Ishikawa (cell line): ENCODE measurements at regions not wholly inside any gene's neighbourhood (a gene's known extent, or its start where the extent isn't known, plus 50 kb on each side); places are given as distances from the start of the nearest gene placed in this dataset.

Experiments
- CEBPB ChIP-seq: IDR thresholded peaks from 2 replicates; pipeline ENCODE4 v1.6.1; 2012
- CREB1 ChIP-seq: IDR thresholded peaks from 2 replicates; pipeline ENCODE4 v1.6.1; 2012; ENCODE audit warnings: low read depth
- EGR1 ChIP-seq: IDR thresholded peaks from 2 replicates; pipeline ENCODE4 v1.6.1; 2012
- EP300 ChIP-seq: IDR thresholded peaks from 2 replicates; pipeline ENCODE4 v1.6.1; 2012; ENCODE audit warnings: borderline replicate concordance
- FOXM1 ChIP-seq: IDR thresholded peaks from 2 replicates; pipeline ENCODE4 v1.6.1; 2012; ENCODE audit warnings: low read depth, borderline replicate concordance
- MAX ChIP-seq: IDR thresholded peaks from 2 replicates; pipeline ENCODE4 v1.6.1; 2012
- NFIC ChIP-seq: IDR thresholded peaks from 2 replicates; pipeline ENCODE4 v1.6.1; 2012
- RAD21 ChIP-seq: IDR thresholded peaks from 2 replicates; pipeline ENCODE4 v1.6.1; 2012; ENCODE audit warnings: low read depth
- TAF1 ChIP-seq: IDR thresholded peaks from 2 replicates; pipeline ENCODE4 v1.6.1; 2012; ENCODE audit warnings: low read depth, mild to moderate bottlenecking
- TCF12 ChIP-seq: IDR thresholded peaks from 2 replicates; pipeline ENCODE4 v1.6.1; 2012; ENCODE audit warnings: low read depth
- TEAD4 ChIP-seq: IDR thresholded peaks from 2 replicates; pipeline ENCODE4 v1.6.1; 2012
- YY1 ChIP-seq: IDR thresholded peaks from 2 replicates; pipeline ENCODE4 v1.6.1; 2012; ENCODE audit warnings: low read depth
- ZBTB7A ChIP-seq: IDR thresholded peaks from 2 replicates; pipeline ENCODE4 v1.6.1; 2012; ENCODE audit warnings: low read depth
- TF ChIP-seq, protein P1 (sequence below): IDR thresholded peaks from 2 replicates; pipeline ENCODE4 v1.6.1; 2012
- TF ChIP-seq, protein P2 (sequence below): IDR thresholded peaks from 2 replicates; pipeline ENCODE4 v1.6.1; 2012; ENCODE audit warnings: low read depth, mild to moderate bottlenecking

- TF ChIP-seq FOXM1, result no peak
- TF ChIP-seq EGR1, result no peak
- TF ChIP-seq YY1, result no peak
- TF ChIP-seq EP300, result no peak
- TF ChIP-seq CEBPB, result no peak
- TF ChIP-seq, protein P1, sequence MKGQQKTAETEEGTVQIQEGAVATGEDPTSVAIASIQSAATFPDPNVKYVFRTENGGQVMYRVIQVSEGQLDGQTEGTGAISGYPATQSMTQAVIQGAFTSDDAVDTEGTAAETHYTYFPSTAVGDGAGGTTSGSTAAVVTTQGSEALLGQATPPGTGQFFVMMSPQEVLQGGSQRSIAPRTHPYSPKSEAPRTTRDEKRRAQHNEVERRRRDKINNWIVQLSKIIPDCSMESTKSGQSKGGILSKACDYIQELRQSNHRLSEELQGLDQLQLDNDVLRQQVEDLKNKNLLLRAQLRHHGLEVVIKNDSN, result no peak
- TF ChIP-seq ZBTB7A, result no peak
- no peak for TF ChIP-seq TAF1
- TF ChIP-seq, protein P2, sequence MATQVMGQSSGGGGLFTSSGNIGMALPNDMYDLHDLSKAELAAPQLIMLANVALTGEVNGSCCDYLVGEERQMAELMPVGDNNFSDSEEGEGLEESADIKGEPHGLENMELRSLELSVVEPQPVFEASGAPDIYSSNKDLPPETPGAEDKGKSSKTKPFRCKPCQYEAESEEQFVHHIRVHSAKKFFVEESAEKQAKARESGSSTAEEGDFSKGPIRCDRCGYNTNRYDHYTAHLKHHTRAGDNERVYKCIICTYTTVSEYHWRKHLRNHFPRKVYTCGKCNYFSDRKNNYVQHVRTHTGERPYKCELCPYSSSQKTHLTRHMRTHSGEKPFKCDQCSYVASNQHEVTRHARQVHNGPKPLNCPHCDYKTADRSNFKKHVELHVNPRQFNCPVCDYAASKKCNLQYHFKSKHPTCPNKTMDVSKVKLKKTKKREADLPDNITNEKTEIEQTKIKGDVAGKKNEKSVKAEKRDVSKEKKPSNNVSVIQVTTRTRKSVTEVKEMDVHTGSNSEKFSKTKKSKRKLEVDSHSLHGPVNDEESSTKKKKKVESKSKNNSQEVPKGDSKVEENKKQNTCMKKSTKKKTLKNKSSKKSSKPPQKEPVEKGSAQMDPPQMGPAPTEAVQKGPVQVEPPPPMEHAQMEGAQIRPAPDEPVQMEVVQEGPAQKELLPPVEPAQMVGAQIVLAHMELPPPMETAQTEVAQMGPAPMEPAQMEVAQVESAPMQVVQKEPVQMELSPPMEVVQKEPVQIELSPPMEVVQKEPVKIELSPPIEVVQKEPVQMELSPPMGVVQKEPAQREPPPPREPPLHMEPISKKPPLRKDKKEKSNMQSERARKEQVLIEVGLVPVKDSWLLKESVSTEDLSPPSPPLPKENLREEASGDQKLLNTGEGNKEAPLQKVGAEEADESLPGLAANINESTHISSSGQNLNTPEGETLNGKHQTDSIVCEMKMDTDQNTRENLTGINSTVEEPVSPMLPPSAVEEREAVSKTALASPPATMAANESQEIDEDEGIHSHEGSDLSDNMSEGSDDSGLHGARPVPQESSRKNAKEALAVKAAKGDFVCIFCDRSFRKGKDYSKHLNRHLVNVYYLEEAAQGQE, result no peak
- no peak for TF ChIP-seq NFIC
- no peak for TF ChIP-seq MAX
- TF ChIP-seq TEAD4, result no peak
- no peak for TF ChIP-seq TCF12
- no peak for TF ChIP-seq CREB1
- no peak for TF ChIP-seq RAD21
These were observed 331.6 kb downstream of the CPS1 start for GRCh38 chr2:210888035-210888434.

DNA sequence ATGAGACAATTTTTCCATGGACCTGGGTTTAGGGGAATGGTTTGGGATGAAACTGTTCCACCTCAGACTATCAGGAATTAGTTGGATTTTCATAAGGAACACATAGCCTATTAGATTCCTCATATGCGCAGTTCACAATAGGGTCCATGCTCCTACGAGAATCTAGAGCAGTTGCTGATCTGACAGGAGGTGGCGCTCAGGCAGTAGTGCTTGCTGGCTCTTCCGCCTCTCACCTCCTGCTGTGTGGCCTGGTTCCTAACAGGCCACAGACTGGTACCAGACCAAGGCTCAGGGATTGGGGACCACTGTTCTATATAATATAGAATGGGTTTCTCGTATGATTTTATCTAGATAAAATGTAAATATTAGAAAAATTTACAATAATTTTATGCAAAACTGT lies 338.7 kb downstream of the CPS1 start:
- no peak for TF ChIP-seq MAX
- TF ChIP-seq NFIC, result no peak
- TF ChIP-seq TCF12, result no peak
- TF ChIP-seq, protein P2, result no peak
- TF ChIP-seq EP300, result no peak
- no peak for TF ChIP-seq YY1
- TF ChIP-seq FOXM1, result no peak
- TF ChIP-seq, protein P1, result no peak
- TF ChIP-seq CREB1, result no peak
- no peak for TF ChIP-seq EGR1

DNA sequence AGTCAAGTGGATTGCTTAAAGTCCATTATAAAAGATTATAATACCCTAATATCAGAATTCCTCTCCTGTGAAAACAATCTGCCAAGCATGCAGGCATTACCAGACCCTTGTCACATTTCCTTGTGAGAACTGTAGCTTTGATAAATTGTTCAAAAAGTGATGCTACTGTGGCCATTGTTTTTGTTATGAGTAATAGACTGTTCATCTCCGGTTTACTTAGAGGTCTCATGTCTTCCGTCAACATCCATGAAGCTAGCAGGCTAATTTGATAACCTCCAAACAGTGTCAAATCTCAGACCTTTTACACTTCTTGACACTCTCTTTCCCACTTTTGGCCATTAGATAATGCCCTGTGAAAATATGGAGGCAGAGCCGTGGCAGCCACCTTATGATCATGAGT lies 342.7 kb downstream of the CPS1 start:
- TF ChIP-seq YY1 (no peak), EP300 (no peak), RAD21 (no peak), NFIC (no peak), CREB1 (no peak), FOXM1 (no peak), TCF12 (no peak), TEAD4 (no peak)
- TF ChIP-seq, protein P2, result no peak
- TF ChIP-seq, protein P1, result no peak

GRCh38 chr2:210901326-210901725 lies 344.9 kb downstream of the CPS1 start:
- TF ChIP-seq EP300, result no peak
- no peak for TF ChIP-seq TAF1
- TF ChIP-seq MAX, result no peak
- TF ChIP-seq CREB1, result no peak
- TF ChIP-seq, protein P1, result no peak
- TF ChIP-seq, protein P2, result no peak
- no peak for TF ChIP-seq NFIC
- TF ChIP-seq EGR1, result no peak
